ENCODE measurements at regions not wholly inside any gene's neighbourhood (a gene's known extent, or its start where the extent isn't known, plus 50 kb on each side); places are given as distances from the start of the nearest gene placed in this dataset.
A peak's percentile ranks its signal among the peaks of the same experiment; 100 is the strongest.
"Not testable (repeated sequence)": the region's sequence is repeated elsewhere in the genome, so short reads cannot be mapped to it uniquely, and the experiment has no call there.

DNA sequence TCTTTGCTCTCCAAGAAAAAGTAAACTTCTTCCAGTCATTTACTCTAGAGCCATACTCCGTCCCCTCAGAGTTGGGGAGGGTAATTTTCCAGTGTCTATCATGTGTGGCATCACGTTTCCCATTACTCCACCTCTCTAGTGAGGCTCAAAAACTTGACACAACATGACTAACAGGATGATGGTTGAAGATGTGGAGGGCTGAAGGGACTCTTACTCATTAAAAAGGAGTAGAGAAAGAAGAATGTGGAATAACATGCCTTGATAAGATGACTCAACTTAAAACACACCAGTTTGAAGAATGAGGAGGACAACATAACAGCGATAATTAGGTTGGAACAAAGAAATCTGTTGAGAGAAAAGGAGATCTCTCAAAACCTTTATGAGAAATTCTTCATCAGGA lies 894.3 kb downstream of the OTOL1 start:
- no peak overlapping the region for H3K4me3 ChIP-seq (ENCODE audit: low read length)
- DNase-seq (ENCODE audit: low read depth): peak; percentile 12

GRCh38 chr3:162391301-162391700 lies 894.7 kb downstream of the OTOL1 start:
- no peak overlapping the region for H3K4me3 ChIP-seq (ENCODE audit: low read length)
- TF ChIP-seq, protein P1, sequence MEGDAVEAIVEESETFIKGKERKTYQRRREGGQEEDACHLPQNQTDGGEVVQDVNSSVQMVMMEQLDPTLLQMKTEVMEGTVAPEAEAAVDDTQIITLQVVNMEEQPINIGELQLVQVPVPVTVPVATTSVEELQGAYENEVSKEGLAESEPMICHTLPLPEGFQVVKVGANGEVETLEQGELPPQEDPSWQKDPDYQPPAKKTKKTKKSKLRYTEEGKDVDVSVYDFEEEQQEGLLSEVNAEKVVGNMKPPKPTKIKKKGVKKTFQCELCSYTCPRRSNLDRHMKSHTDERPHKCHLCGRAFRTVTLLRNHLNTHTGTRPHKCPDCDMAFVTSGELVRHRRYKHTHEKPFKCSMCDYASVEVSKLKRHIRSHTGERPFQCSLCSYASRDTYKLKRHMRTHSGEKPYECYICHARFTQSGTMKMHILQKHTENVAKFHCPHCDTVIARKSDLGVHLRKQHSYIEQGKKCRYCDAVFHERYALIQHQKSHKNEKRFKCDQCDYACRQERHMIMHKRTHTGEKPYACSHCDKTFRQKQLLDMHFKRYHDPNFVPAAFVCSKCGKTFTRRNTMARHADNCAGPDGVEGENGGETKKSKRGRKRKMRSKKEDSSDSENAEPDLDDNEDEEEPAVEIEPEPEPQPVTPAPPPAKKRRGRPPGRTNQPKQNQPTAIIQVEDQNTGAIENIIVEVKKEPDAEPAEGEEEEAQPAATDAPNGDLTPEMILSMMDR (conservative IDR thresholded peaks at IDR 0.05; ENCODE audit: low read depth, low read length): no peak
- DNase-seq (ENCODE audit: low read depth): no peak

More for the DNA sequence above, 894.3 kb downstream of the OTOL1 start:
- TF ChIP-seq, protein P1 (conservative IDR thresholded peaks at IDR 0.05; ENCODE audit: low read depth, low read length): no peak

DNA sequence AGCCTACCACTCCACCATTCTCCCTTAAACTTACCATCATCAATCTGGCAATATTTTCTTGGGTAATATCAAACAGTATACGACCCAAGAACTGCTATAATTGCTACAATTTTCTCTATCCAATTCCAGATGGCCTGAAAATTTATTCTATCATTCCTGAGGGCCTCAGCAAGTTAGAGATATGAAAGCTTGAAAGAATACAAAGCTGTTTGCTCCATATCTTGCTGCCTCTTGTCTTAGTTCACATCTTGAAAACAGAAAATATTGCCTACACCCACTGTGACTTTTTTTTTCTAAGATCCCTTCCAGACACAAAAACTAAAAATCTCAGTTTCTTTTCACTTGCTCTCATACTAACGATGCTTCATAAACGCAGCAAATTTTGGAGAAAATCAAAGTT lies 898.9 kb downstream of the OTOL1 start:
- no peak overlapping the region for H3K4me3 ChIP-seq (ENCODE audit: low read length)
- no peak for DNase-seq (ENCODE audit: low read depth)
- TF ChIP-seq, protein P1 (conservative IDR thresholded peaks at IDR 0.05; ENCODE audit: low read depth, low read length): no peak

DNA sequence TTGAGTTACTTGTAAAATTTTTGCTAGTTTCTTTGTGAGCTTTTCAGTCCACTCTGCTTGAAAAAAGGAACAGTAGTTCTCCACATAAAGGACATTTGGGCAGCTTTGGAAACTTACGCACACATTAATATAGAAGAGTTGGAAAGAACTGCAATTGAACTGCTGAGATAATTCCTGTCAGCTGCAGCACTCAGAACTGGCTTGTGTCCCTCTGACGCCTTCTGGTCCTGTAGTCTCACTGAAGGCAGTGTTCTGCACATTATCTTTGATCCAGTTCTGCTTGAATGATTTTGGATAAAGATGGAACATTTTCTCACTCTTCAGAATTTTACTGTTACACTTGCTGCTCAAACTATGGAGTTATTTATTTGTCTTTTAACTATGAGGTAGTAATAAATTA lies 901.9 kb downstream of the OTOL1 start:
- no peak for DNase-seq (ENCODE audit: low read depth)
- TF ChIP-seq, protein P1 (conservative IDR thresholded peaks at IDR 0.05; ENCODE audit: low read depth, low read length): no peak
- H3K4me3 ChIP-seq (ENCODE audit: low read length): no peak overlapping the region

DNA sequence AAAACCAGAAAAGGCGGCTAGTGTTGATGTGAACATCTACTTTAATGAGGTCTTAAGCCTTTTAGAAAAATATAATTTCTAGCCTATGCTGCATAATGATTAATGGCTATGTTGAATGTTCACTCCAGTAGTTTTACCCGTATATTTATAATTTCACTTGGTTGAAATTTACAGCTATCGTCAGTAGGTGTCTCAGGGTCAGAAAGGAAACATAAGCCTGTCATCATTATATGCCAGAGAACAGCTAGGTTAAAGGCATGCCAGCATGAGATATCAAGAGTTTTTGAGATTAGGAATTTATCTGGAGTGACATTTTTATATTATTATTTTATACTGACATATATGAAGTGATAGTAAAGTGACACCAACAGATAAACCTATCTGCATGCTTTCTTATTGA lies 904.1 kb downstream of the OTOL1 start:
- TF ChIP-seq, protein P1 (conservative IDR thresholded peaks at IDR 0.05; ENCODE audit: low read depth, low read length): no peak

GRCh38 chr3:162411556-162411955 lies 914.9 kb downstream of the OTOL1 start:
- not testable (repeated sequence) for H3K4me3 ChIP-seq (ENCODE audit: low read length); DNase-seq (ENCODE audit: low read depth)

More for the DNA sequence above, 904.1 kb downstream of the OTOL1 start:
- DNase-seq (ENCODE audit: low read depth): no peak
- no peak overlapping the region for H3K4me3 ChIP-seq (ENCODE audit: low read length)

GRCh38 chr3:162421721-162422120 lies 925.1 kb downstream of the OTOL1 start:
- DNase-seq (ENCODE audit: low read depth): no peak

More at GRCh38 chr3:162421721-162422120, 925.1 kb downstream of the OTOL1 start:
- TF ChIP-seq, protein P1 (conservative IDR thresholded peaks at IDR 0.05; ENCODE audit: low read depth, low read length): no peak
- H3K4me3 ChIP-seq (ENCODE audit: low read length): no peak overlapping the region
